CD4-positive, alpha-beta T cell treated with Interleukin-2 at 100 ng/mL for 4 hours (primary cell): ENCODE measurements at regions not wholly inside any gene's neighbourhood (a gene's known extent, or its start where the extent isn't known, plus 50 kb on each side); places are given as distances from the start of the nearest gene placed in this dataset.

Source experiments
- DNase-seq: peaks from one replicate; pipeline ENCODE4 v3.0.0-alpha.2; 2020; ENCODE audit warnings: low spot score

DNA sequence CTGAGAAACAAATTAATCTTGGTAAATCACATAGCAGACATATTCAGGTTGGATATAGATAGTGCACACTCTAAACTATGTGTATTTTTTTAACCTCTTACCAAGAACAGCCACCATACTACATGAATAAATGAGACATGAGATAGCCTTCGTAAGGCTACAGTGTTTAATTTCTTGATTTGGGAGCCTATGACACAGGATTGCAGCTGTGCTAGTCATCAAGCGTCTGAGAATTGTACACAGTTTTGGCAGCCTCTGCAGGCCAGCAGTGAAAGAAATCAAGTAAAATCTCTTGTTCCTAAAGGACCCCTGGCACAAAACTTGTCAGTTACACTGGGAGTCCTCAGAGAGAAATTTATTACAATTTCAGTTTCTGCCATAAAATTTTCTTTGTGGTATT lies 236.1 kb downstream of the C12orf50 start:
- DNase-seq, result no peak

DNA sequence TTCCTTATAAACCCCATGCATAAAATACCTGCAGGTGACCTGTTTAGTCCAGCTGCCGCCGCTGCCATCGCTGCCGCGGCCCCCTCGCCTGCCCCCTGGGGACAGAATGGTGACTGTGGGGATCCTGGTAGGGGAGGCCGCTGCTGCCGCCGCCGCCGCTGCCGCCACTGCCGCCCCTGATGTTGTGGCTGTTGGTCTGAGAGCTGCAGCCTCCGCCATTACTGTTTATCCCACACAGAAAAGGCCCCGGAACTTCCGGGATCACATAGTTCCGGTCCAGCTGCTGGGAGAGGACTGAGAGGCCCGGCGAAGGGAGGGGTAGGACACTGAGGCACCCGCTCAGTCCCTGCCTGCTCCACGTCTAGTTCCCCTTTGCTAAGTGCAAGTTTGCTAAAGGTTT lies 244.9 kb downstream of the C12orf50 start:
- DNase-seq, result no peak

DNA sequence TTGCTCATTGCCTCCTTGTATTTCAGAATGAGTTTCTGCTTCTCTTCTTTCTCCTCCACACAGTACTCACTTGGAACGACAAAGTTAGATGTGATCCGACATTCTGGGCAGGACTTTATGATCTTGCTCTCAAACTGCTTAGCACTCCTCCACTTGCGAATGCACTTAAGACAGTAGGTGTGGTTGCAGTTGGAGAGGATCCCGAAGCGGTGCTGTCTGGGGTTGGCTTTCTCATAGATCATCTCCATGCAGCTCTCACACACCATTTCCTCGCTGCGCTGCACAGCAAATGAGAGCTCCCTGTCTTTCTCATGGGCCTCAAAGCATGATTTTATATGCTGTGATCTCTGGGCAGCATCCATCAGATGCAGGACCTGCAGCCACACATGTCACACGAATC lies 245.7 kb downstream of the C12orf50 start:
- no peak for DNase-seq

DNA sequence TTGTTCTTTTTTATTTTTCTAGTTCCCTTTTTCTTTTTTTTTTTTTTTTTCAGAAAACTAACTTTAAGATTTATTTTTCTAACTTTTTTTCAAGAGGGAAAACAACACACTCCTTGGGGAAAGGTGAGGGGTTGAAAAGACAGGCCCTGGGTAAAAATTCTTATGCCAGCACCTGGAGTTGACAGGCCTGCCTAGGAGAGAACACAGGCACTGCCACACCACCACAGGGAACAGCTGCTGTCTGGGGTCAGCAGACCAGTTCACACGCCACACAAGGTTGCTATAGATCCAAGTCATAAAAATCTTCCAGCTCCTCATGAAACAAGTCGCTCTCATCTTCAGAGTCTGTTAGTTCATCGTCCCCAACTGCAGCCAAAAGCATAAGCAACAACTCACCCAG lies 246.4 kb downstream of the C12orf50 start:
- no peak for DNase-seq

DNA sequence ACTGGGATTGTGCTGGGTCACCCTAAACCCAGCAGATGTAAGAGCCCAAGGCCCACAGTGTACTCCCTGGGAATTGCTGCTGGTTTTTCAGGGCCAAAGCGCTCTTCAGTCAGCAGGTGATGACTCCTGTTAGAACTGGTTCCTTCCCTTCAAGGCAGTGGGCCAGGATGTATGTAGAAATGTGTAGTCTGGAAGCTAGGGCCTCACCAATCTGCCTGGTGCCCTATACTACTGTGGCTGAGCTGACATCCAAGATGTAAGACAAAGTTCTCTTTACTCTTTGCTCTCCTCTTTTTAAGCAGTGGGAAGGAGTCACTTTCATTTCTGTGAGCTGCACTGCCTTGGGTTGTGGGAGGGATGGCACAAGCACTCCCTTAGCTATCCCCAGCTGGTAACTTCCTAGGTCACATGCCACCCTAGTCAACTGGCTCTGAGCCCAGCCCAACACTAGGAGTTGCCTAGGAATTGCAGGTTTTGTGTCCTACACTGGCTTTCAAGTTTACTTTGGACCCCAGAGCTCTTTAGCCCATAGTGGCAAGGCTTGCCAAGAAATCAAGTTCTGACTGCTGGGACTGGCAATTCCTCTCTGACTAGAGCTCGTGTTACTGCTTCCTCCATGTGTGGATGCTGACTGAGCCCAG lies 249.2 kb downstream of the C12orf50 start:
- DNase-seq, result no peak

DNA sequence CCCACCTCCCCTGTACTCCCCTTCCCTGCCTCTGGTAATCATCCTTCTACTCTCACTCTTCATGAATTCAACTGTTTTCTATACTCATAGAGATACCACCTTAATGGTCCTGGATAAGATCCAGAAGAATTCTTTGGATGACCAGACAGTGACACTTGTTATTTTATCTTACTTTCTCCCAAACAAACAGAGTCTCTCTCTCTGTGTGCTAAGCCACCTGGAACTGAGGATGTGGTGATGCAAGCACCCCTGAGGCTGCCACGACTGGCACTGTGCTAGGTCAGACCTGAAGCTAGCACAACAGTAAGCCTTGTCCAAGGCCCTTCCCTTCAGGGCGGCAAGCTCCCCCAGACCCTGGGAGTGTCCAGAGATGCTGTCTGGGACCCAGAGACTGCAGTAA lies 250.2 kb downstream of the C12orf50 start:
- no peak for DNase-seq

GRCh38 chr12:87778065-87778464 lies 251.1 kb downstream of the C12orf50 start:
- no peak for DNase-seq

DNA sequence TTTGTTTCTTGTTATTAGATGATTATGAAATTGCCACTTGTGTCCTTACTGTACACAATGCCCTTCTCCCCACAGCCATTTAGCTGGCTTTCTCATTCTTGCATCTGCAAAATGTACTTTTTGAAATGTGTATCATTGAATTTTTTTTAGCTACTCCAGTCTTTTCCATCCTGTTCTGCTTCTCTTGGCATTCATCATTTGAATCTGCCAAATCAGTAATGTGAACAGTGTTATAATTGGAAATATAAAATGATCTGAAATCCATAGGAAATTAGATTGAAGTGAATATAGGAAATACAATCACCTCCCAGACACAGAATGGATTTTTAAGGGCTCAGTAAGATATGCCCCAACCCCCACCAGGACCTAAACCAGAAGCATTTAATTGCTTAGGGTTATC lies 253.4 kb downstream of the C12orf50 start:
- DNase-seq, result no peak

DNA sequence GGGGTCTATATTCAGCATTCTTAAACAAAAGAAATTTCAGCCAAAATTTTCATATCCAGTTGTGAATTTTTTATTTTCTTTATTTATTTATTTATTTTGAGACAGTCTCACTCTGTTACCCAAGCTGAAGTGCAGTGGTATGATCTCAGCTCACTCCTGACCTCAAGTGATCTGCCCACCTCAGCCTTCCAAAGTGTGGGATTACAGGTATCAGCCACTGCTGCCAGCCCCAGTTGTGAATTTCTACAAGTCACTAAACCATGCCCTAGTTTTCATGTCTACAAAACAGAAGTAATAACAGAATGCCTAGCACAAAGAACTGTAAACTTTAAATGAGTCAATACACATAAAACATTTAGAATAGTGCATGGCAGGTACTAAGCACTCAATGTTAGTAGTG lies 254.2 kb downstream of the C12orf50 start:
- no peak for DNase-seq

DNA sequence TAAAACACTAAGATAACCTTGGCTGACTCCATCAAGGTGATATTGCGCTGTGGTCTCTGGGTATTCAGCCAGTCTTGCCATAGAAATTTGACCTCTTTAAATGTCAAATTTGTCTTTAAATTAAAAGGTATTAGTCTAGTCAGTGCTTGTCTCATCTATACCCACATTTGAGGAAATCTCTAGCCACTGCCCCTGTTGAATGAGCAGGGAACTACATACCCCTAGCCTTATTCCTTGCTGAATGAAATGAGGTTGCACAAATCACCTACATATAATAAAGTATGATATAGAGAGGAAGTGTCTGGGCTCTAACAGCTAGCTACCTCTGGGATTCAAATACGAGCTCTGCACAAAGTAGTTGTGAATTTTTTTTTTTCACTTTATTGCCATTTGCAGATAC lies 256.8 kb downstream of the C12orf50 start:
- no peak for DNase-seq

DNA sequence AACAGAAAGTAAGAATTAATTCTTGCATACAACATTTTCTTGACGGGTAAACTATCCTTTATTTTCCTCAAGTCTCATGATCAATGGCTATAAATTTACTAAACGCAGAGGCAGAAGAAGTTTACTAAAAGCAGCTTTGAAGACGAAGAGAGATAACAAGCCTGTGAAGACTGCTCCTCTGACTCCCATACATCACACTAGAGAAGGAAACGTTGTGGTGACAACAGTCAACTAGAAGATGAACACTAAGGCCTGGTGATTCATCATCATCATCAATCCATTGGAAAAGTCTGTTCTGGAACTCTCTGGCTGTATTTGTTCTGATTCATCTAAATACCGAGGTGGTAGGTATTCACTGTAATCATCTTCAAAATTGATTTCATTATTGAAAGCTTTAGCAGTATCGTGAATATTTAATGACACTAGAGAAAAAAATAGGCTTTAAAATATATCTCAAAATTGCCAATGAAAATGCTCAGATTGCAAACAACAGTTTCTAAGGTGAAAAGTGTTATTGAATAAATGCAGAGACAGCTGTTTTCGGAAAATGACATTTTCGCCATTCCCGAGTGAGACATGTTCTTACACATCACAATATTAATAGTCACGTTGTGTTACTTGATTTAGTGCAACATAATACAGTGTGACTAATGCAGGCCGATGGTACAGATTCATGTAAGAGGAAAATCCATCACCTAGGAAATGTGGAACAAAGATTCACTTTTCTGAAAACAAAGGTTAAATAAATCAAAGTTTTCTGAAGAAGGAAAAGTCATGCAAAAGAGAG lies 260.5 kb downstream of the C12orf50 start:
- no peak for DNase-seq

DNA sequence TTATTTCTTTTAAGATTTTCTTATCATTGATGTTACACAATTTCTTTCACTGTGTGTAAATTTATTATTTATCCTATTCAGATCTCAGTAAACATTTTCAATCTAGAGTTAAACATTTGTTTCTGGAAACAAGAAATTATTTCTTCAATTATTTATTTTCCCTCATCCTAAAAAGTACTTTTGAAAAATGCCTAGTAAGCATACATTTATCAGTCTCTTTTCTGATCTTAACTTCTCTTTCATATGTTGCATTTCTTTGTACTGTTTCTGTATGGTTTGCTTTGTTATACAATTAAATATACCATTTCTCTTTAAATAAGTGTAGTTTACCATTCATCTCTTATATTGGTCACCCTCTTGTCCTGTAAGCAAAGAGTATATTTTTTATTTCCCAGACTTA lies 263.2 kb downstream of the C12orf50 start:
- DNase-seq, result no peak

- no peak for DNase-seq
Observed at GRCh38 chr12:87760943-87761342, 268.3 kb downstream of the C12orf50 start.

DNA sequence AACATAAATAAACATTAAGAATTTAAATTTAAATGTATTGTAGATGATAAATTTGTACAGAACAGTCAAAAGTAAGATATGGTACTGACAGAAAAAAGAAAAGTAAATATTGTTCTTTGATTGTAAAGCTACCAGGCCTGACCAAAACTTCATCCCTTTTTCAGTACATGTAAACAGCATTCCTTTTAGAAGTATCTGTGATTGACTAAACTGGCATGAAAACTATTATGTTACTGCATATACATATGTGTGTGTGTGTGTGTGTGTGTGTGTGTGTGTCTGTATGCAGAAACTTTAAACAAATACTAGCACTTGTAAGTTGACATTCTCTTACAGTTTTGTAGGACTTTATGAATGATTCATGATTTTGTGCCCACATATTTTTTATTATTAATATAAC lies 270.9 kb downstream of the C12orf50 start:
- no peak for DNase-seq

GRCh38 chr12:87756721-87757120 lies 272.5 kb downstream of the C12orf50 start:
- DNase-seq, result no peak

DNA sequence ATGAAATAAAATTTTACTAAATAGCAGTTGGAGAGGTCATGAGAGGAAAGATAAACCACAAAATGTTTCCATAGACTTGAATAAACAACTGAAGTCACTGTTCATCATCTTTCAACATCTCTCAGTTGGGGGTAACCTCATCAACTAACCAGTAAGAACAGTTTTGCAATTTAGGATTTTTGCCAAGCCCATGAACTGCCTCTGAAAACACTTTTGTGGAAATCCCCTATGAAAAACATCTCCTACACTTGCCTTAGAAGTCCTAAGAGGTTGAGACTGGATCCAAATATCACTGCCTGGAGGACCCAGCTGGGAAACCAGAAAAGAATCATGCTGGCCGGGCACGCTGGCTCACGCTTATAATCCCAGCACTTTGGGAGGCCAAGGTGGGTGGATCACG lies 273.1 kb downstream of the C12orf50 start:
- DNase-seq, result no peak

DNA sequence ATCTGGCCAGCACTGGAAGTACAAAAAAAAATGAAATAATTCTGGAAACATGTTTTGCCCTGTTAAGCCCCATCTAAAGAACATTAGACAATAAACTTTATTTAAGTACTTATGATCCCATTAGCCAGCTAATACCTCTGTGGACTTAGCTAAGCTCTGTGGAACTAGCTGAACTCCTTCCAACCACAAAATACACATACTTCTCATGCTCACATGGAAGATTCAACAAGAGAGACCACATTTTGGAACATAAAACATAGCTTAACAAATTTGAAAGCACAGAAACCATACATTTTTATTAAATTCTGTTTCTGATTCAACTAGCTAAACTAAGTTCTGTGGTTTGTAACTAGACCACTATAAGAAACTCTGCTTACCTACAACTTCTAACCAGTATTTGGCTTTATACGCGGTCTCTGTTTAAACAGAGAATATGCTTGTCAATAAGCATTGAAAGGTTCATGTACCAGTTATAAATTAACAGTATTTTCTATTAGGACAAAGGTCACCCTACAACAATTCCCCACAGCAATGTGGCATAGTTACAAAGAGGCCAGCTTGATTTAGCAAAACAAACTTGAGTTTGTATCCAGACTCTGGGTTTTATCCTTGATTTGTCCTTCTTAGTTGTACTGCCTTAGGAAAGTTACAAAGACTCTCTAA lies 300.1 kb downstream of the C12orf50 start:
- DNase-seq, result no peak

GRCh38 chr12:87720967-87721366 lies 308.2 kb downstream of the C12orf50 start:
- DNase-seq, result no peak

GRCh38 chr12:87704374-87704773 lies 324.8 kb downstream of the C12orf50 start:
- no peak for DNase-seq

GRCh38 chr12:87690236-87690810 lies 338.9 kb downstream of the C12orf50 start:
- DNase-seq, result no peak

DNA sequence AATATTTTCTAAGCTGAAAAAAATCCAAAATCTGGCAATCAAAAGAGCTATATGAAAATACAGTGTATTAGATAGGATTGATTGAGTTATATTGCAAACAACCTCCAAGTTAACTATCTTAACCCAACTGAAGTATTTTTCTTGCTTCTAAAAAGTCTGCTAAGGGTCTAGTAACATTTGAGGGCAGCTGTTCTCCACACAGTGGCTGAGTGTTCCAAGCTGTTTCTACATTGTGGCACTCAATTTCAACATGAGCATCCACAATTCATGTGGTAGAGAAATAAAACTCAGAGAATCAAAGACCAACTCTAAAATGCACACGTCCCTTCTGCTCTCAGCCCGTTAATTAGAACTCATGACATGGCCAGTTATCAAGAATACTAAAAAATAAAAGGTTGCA lies 340.0 kb downstream of the C12orf50 start:
- DNase-seq, result no peak

DNA sequence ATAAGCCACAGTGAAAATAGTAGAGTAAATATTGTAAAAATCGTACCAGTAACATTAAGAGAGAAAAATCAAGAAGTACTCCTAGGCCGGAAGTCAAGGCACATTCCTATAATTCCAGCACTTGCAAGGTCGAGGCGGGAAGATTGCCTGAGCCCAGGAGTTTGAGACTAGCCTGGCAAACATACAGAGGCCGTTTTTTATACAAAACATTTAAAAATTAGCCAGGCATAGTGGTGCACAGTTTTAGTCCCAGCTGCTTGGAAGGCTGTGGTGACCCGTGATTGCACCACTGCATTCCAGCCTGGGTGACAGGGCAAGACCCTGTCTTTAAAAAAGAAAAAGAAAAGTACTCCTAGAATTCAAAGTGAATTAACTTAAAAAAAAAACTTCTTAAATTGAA lies 341.8 kb downstream of the C12orf50 start:
- no peak for DNase-seq

GRCh38 chr12:87685696-87686095 lies 343.5 kb downstream of the C12orf50 start:
- DNase-seq, result no peak
